Panc1 (cell line): ENCODE measurements at regions not wholly inside any gene's neighbourhood (a gene's known extent, or its start where the extent isn't known, plus 50 kb on each side); places are given as distances from the start of the nearest gene placed in this dataset.

Experiments
- POLR2AphosphoS5 ChIP-seq: IDR thresholded peaks from 2 replicates; pipeline ENCODE4 v1.6.1; 2012; ENCODE audit warnings: mild to moderate bottlenecking, low read depth, low read length, moderate library complexity
- TCF7L2 ChIP-seq: IDR thresholded peaks from 2 replicates; pipeline ENCODE4 v1.6.1; 2011; ENCODE audit warnings: mild to moderate bottlenecking, low read depth, low read length, inconsistent platforms
- TF ChIP-seq, protein P1 (sequence below): fragments of 450-650 bp; IDR thresholded peaks from 2 replicates; pipeline ENCODE4 v1.5.1; 2017; ENCODE audit warnings: mild to moderate bottlenecking

DNA sequence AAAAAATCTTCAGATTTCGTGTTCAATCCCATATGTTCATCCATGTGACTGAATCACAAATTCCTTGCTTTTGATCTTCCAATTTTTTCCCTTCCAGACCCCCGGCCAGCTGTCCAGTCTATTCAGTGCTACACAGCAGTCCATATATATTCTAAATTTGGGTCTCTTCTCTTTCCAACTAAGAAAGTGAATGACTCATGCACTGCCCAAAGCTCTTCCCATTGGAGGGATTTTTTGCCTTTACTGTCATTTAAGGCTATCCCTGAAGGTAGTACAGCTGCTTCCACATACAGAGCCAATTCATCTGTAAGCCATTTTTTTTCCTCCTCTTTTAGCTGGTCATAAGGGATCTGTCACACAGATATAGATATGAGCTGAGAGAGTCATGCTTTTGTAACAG is 478.3 kb downstream of the DMRT2 start:
- TF ChIP-seq, protein P1, sequence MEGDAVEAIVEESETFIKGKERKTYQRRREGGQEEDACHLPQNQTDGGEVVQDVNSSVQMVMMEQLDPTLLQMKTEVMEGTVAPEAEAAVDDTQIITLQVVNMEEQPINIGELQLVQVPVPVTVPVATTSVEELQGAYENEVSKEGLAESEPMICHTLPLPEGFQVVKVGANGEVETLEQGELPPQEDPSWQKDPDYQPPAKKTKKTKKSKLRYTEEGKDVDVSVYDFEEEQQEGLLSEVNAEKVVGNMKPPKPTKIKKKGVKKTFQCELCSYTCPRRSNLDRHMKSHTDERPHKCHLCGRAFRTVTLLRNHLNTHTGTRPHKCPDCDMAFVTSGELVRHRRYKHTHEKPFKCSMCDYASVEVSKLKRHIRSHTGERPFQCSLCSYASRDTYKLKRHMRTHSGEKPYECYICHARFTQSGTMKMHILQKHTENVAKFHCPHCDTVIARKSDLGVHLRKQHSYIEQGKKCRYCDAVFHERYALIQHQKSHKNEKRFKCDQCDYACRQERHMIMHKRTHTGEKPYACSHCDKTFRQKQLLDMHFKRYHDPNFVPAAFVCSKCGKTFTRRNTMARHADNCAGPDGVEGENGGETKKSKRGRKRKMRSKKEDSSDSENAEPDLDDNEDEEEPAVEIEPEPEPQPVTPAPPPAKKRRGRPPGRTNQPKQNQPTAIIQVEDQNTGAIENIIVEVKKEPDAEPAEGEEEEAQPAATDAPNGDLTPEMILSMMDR: no peak
- TF ChIP-seq POLR2AphosphoS5: no peak
- TF ChIP-seq TCF7L2: no peak
